Medulla oblongata (tissue), 1 donor: ENCODE measurements at regions not wholly inside any gene's neighbourhood (a gene's known extent, or its start where the extent isn't known, plus 50 kb on each side); places are given as distances from the start of the nearest gene placed in this dataset.
"Not testable (repeated sequence)": the region's sequence is repeated elsewhere in the genome, so short reads cannot be mapped to it uniquely, and the experiment has no call there.

ENCODE experiments used
- DNase-seq: peaks from one replicate; pipeline ENCODE4 v3.0.0-alpha.2; 2015; ENCODE audit errors: extremely low spot score

DNA sequence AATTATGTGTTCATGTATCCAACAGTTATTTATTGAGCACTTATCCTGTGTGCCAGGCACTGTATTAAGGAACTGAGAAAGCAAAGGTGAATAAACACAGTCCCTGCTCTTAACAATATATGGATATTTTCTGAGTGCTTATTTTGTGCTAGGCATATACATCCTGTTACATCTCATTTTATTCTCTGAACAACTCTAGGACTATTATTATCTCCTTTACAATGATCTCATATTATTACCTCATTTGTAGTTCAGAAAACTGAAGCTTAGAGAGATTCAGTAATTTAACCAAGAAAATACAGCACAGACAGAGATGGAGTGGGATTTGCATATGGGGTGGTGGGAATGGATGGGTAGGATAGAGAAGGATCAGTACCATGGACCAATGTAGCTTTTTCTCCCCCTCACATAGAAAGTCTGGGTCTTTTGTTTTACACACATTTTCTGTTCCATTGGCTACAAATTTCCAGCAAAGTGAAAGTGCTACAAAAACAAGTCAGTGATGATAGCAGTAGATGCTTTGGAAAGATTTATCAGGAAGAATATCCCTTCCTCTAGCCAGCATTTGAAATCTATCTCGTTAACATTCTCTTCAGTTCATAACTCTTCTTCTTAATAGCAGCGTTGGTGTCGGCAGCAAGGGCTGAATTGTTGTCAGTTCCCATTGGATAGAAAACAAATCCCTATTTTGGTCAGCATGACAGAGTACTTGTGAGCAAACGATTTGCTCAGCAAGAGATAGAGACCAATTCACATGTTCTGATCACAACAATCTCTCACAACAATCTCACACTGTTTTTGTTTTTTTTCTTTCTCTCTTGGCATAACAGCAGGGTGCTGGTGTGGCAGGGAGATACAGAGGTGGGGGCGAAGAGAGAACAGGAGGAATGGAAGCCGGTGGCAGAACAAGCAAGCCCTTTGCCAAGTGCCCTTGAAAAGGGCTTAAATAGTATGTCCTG is 102.2 kb upstream of the KCTD1 start:
- DNase-seq = peak; percentile 75

DNA sequence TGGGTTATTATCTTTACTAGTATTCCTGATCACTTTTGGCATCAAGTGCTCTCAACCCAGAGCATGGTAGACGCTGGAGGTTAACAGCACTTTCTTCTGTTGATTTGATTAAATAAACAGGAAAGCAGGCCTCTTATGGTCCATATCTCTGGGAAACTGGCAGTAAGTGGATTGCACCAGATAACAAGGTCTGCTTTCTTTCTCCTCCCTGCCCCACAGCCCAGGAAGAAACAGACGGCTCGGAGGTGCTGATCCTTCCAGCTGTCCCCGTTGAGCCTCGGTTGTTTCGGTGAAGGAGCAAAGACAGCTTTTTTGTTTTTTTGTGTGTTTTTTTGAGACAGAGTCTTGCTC is 100.8 kb upstream of the KCTD1 start:
- no peak for DNase-seq

DNA sequence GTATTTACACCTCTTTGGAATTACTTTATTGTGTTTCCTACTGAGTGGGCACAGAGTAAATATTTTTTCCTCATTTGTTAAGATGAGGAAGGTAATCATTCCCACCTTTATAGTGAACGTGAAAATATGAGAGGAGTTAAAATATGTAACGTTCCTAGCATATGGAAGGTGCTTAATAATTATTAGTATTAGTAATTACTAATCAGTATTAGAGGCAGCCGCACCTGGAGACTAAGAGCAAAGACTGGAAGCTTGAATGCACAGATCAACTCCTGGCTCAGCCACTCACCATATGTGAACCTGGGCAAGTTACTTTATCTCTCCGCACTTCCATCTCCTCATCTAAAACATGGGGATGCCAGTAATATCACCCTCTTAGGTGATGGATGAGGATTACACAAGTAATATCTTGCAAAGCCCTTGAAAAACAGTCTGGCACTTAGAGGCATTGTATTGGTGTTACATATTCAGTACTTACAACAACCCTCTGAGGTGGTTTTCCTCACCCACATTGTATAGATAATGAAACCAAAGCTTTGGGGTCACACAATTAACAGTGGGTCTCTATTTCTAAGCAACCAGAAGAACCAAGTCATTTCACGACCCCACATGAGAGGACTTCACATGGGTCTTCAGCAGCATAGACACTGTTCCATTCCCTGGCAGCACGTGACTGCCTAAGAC is 100.3 kb upstream of the KCTD1 start:
- DNase-seq = no peak

DNA sequence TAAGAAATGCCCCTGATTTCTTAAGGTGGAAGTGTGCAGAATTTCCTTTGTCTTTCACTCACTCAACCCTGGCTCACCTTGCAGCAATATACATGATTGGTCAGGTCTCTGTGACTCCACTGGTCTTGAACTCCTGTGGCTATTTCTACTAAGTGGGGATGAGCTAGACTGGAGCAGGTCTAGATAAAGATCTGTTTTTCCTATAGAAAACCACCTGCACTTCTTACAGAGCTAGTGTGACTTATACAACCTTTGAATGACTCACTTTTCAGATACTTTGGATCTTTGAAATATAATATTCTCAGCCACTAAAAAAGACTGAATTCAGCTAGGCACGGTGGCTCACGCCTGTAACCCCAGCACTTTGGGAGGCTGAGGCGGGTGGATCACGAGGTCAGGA is 98.5 kb upstream of the KCTD1 start:
- DNase-seq = no peak

DNA sequence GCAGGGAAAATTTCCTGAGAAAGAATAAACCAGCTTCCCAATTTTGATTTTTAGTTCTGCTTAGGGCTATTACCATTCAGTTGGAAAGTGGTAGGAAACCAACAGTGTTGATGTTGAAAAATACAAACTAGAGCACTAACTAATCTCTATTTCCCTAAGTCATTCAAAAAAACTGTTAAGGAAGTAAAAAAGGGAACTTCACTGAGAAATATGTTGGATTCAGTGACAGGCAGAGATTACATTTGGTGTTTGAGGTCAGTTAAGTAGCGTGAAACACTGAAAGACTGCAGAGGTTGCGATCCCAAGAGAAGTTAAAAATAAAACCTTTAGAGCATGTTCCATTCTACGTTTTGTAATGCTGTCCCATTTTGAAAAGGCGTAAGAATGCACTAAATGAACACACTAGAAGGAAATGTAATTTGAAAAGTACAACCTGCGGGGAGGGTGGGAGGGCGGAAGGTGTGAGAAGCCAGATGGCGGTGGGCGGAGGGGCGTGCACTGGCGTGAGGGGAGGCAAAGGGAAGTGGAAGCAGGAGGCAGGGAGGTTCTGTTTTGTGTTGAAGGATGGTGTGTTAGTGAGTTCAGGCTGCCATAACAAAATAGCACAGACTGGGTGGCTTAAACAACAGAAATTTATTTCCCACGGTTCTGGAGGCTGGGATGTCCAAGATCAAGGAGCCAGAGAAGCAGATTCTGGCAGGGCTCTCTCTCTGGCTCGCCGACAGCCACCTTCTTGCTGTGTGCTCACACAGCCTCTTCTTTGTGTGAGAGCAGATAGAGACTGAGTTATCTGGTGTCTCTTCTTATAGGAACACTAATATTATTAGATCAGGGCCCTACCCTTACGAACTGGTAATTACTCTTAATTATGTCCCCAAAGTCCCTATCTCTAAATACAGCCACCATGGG is 94.3 kb upstream of the KCTD1 start:
- DNase-seq = peak; percentile 31

DNA sequence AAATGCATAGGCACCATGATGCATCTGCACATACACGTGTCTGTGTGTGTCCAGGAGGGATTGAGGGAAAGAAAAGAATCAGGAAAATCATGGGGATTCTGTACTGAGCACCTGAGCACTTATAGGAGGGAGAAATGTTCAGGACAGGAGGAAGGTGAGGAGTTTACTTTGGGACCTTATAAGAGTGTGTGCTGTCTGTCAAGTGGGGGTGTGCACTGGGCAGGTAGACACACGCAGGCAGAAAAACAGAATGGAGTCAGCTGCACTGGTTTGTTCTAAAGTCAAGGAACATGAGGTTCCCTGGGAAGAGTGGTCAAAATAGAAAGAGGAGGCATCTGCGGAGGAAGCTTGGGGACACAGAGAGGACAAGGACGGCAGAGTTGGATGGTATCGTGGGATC is 92.2 kb upstream of the KCTD1 start:
- no peak for DNase-seq

DNA sequence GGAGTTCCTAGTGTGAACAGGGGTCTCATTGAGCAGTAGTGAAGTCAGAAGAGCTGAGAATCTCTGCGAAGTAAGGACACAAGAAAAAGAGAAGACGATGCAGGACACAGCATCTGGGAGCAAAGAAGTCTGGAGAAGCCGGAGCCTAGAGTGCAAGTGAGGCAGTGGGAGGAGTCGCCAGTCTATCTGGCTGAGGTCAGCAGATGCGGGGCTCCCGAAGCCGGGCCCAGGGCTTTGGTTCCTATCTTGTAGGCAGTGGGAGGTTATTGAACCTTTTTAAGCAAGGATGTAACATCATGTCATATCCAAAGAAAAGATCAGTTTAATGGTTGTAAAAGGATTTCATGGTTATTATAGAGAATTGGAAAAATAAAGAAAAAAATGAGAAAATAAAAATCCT is 90.8 kb upstream of the KCTD1 start:
- DNase-seq = no peak

DNA sequence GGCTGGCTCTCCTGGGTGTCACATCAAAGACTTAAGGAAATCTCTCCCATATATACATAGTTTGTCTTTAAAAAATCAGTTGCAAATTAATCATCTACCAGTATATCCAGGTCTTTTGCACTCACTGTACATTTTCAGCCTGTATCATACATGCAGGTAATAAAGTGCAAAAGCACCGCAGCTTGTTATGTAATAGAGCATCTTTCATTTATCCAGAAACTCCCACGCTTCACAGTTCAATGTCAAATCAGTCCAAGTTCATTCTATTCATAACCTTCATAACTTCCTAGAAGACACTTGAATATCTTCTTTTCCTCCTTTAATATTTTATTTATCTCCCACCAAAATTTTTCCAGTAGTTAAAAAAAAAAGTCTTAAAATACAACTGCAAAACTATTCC is 89.6 kb upstream of the KCTD1 start:
- DNase-seq = no peak

DNA sequence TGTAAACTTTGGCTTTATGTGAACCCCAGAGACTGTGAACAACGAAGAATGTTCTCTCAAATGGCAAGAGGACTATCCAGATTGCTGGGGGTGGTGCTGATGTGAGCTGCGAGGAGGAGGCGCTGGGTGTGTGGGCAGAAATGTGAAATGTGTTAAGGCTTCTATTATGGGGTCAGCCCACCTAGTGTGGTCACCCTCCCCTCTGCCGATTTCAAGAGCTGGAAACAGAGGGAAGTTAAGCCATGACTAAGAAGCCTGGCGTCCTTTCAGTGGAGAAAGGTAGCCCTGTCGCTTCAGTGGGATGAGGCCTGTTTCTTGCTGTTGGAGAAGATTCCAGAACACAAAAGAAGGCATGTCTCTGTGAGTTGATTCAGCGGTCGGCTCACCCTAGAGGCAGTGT is 89.0 kb upstream of the KCTD1 start:
- DNase-seq = no peak

DNA sequence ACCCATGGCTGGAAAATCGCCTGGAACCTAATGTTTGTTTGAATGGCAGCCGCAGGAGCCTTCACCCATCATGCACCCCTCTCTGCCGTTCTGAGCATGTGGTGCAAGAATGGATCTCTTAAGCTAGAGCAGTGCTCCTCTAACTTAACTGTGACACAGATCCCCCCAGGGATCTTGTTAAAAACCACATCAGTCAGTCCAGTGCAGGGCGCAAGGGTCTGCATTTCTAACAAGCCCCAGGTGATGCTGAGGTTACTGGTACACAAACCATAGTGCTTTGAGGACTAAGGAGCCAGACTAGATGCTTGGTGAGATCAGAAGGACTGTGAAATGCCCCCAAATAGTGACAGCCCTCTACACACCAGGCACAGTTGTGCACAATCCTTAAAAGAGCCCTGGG is 87.1 kb upstream of the KCTD1 start:
- no peak for DNase-seq

DNA sequence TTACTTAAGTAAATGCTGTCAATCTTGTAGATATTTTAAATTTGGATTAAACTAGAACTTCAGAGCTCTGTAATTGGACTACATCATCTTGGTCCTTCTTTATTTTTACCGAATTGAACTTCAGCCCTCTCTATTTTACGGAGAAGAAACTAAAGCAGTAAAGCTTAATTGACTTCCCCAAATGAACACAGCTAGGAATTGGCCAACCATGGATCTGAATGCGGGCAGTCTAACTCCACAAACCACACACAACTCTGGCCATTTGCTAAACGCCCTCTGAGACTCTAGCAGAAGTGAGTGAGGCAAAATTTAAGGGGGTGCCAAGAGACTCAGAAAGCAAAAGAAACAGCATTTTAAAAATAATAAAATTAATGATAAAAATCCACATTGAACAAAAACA is 86.3 kb upstream of the KCTD1 start:
- DNase-seq = no peak

DNA sequence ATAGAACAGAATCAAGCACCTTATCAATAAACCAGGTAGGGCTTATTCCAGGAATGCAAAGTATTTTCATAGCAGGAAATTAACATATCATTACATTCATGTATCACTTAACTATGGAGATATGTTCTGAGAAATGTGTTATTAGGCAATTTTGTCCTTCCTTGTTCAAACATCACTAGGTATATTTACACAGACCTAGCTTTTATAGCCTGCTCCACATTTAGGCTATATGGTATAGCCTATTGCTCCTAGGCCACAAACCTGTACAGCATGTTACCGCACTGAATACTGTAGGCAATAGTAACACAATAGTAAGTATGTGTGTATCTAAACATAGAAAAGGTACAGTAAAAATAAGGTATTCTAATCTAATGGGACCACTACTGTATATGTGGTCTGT is 82.8 kb upstream of the KCTD1 start:
- DNase-seq = no peak

DNA sequence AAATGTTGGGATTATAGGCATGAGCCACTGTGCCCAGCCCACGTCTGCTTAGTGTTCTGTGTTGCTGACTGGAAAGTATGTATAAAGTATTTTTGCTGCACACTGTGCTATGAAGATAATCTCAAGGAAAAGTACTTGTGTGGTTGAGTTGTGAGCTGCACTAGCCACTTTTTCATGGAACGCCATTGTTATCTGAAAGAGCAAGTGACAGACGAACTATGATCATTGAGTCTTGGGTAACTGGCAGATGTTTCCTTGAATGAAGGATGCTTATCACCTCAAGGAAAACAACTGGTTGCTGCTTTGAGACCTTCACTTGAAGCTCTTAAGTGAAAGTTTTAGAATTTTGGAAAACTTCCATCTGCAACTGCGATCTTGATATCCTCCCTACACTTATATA is 82.2 kb upstream of the KCTD1 start:
- DNase-seq = no peak

DNA sequence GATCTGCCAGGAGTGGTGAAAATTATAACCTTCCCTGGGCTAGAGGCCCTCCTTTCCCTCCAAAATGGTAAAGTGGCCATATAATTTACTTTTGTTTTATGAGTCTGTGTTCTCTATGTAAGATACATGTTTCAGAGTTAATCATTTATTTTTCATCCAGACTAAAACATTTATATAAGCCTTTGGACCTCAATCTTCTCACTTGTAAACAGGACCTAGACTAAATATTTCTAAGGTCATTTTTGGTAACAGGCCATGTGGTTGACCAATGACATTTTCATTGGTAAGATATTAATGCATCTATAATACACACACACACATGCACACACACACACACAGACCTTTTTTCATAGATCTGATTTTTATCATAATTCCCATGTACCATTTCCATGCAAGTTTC is 79.7 kb upstream of the KCTD1 start:
- no peak for DNase-seq

DNA sequence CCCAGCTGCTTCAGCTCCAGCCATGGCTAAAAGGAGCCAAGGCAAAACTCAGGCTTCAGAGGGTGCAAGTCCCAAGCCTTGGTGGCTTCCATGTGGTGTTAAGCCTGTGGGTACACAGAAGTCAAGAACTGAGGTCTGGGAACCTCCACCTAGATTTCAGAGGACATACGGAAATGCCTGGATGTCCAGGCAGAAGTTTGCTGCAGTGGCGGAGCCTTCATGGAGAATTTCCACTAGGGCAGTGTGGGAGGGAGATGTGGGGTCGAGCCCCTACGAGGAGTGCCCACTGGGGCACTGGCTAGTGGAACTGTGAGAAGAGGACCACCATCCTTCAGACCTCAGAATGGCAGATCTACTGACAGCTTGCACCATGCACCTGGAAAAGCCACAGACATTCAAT is 76.1 kb upstream of the KCTD1 start:
- DNase-seq = no peak

DNA sequence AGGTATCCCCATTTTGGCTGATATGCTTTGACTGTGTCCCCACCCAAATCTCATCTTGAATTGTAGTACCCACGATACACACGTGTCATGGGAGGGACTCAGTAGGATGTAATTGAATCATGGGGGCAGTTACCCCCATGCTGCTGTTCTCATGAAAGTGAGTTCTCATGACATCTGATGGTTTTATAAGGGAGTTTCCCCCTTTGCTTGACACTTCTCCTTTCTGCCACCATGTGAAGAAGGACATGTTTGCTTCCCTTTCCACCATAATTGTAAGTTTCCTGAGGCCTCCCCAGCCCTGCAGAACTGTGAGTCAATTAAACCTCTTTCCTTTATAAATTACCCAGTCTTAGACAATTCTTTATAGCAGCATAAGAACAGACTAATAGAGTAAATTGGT is 75.0 kb upstream of the KCTD1 start:
- not testable (repeated sequence) for DNase-seq

DNA sequence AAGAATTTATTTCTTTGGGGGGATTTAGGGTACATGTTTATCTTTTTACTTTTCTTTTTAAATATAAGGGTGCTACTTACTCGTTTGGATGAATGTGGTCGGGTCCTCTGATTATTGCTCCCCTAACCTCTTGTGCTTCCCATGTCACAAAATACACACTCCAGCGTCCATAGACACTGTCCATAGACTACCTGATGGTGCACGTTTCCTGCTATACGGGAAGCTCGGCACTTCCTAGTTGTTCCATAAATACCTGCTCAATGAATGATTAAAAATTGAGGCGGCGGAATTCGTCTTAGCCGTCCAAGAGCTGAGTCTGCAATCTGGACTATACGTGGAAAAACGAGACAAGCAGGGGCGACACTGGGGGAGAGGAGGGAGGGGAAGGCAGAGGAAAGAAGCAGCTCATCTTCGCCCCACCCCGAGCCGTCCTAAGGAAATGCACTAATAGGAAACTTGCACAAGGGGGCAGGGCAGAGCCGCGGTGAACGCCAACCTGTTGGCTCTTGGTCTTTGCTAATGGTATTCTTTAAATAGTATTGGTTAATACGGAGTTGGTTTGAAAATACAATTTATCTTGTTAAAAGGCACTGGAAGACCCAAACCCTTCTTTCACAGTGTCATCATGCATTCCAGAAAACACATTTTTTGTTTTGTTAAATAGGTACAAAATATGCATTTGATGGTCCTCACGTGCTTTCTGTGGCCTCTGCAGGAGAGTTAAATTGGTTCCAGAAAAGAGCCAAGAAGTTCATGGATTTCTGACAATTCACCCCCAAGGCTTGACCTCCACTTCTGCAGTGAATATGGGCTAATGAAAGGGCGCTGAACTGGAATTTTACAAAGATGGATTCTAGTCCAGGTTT is 73.0 kb upstream of the KCTD1 start:
- peak; percentile 70 for DNase-seq

DNA sequence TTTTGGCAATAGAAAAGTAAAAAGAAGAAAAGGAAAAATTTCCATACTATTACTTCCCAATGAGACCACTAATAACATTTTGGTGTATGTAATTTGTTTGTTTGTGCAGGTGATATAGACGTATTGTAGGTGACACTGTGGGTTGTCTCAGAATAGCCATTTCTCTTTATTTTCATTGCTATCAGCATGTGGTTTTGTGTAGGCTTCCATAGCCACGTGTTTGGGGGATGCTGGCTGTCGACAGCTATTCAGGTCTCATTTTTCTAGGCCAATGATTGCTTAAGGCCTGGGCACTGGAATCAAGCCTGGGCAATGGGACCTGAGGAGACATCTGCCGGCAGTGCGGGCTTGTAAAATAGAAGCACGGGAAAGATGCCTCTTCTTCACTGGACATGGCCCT is 71.0 kb upstream of the KCTD1 start:
- no peak for DNase-seq

DNA sequence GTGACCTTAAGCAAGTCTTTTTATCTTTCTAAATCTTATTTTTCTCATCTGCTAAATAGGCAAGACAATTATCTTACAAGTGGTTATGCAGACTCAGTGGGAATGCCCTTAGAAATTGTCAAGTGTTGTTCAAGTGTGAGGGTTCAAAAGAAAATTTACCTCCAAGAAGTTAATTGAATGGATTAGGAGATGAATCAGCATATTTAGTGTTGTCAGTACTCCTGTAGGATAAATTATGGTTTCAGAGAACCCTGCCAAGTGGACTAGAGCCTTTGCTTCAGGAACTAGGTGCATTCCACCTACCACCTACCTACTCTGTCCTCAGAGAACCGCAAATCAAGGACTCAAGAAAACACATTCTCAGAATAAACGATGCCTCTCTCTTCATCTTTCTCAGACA is 69.8 kb upstream of the KCTD1 start:
- no peak for DNase-seq

DNA sequence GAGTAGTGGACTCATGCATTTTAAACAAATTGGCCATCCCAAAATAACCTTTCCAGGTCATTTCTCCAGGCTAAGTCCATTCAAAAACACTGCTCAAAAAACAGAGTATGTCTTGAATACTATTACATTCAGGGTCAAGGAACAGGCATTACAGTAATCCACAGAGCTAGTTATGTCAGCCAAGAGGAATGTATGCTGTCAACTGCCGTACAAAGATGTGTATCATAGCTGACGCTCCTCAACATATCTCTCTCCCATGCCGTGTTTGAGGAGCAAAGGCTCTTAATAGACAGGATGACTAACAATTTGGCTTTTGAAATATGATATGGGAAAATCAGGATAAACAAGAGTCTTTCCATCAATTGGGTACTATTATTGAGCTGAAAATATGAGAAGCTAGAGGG is 68.8 kb upstream of the KCTD1 start:
- no peak for DNase-seq

DNA sequence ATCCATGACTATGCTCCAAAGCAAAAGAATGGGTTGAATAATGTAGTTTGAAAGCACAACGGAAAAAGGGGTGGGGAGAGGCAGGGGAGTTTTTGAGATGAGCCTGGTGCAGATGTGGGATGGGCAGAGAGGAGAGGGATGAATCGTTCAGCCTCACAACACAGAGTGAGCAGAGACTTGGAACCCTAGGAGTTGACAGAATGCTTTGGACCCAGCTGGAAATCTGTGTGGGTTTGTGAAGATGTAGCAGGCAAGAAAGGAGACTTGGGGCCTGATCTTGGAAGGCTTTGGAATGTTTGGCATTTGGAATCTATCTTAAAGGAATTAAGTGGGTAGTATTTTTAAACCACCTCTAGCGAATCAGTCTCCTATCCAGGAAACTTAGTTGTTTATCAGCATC is 66.0 kb upstream of the KCTD1 start:
- no peak for DNase-seq
